ACC112 (cell line): ENCODE measurements at regions not wholly inside any gene's neighbourhood (a gene's known extent, or its start where the extent isn't known, plus 50 kb on each side); places are given as distances from the start of the nearest gene placed in this dataset.

ENCODE experiments used
- H2AFZ ChIP-seq: fragments of 200-600 bp; sonication (generic); one replicate; pipeline ENCODE4 v1.6.0; 2017; ENCODE audit warnings: antibody characterized with exemption, low read length; ENCODE audit not compliant: unreplicated experiment
- H3K27ac ChIP-seq: fragments of 200-600 bp; sonication (generic); 2 replicates; pipeline ENCODE4 v1.5.1; 2014; ENCODE audit warnings: low read depth, mild to moderate bottlenecking, antibody characterized with exemption, low read length, moderate library complexity
- H3K27me3 ChIP-seq: fragments of 200-600 bp; sonication (generic); 2 replicates; pipeline ENCODE4 v1.6.1; 2014; ENCODE audit warnings: mild to moderate bottlenecking, antibody characterized with exemption, low read length, moderate library complexity, mixed read lengths; ENCODE audit not compliant: insufficient read depth
- H3K36me3 ChIP-seq: fragments of 200-600 bp; sonication (generic); 2 replicates; pipeline ENCODE4 v1.6.1; 2016; ENCODE audit warnings: mild to moderate bottlenecking, antibody characterized with exemption, low read length, moderate library complexity, mixed read lengths; ENCODE audit not compliant: insufficient read depth
- H3K4me1 ChIP-seq: fragments of 200-600 bp; sonication (generic); one replicate; pipeline ENCODE4 v1.6.1; 2016; ENCODE audit warnings: low read length, mixed read lengths; ENCODE audit not compliant: insufficient read depth, unreplicated experiment, control insufficient read depth
- H3K4me3 ChIP-seq: fragments of 200-600 bp; sonication (generic); 2 replicates; pipeline ENCODE4 v1.5.1; 2014; ENCODE audit warnings: mild to moderate bottlenecking, low read depth, low read length
- H3K79me2 ChIP-seq: fragments of 200-600 bp; sonication (generic); one replicate; pipeline ENCODE4 v1.6.0; 2016; ENCODE audit warnings: low read length; ENCODE audit not compliant: control insufficient read depth, unreplicated experiment, insufficient read depth

GRCh38 chr10:123506455-123506854, 159.7 kb upstream of the GPR26 start:
- no peak overlapping the region for H3K27ac ChIP-seq
- no peak overlapping the region for H3K4me3 ChIP-seq
- no peaks in the 10 kb centered on the region for H3K36me3 ChIP-seq
- H3K27me3 ChIP-seq = no peaks in the 10 kb centered on the region
- no peaks in the 10 kb centered on the region for H3K4me1 ChIP-seq
- H3K79me2 ChIP-seq = no peaks in the 10 kb centered on the region
- no peak overlapping the region for H2AFZ ChIP-seq

DNA sequence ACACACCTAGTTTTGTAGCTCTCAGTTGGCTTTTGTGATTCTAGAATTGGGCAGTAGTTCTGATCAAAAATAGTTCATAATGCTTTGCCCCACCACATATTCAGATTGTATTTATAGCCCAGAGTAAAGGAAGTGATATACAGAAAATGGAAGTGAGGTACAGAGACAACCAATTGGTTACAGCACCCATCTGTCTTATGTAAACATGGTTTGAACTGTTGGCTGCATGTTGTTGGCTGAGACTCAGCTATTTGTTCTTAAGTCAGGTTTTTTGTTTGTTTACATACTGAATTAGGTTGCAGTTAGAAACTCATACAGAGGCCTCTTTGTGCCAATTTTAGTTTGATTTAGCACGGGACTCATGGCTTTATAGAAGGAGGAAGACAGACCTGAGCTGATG, 158.9 kb upstream of the GPR26 start:
- Histone ChIP-seq H2AFZ (no peak overlapping the region), H3K79me2 (no peaks in the 10 kb centered on the region), H3K27me3 (no peaks in the 10 kb centered on the region), H3K4me3 (no peak overlapping the region), H3K4me1 (no peaks in the 10 kb centered on the region), H3K36me3 (no peaks in the 10 kb centered on the region), H3K27ac (no peak overlapping the region)

DNA sequence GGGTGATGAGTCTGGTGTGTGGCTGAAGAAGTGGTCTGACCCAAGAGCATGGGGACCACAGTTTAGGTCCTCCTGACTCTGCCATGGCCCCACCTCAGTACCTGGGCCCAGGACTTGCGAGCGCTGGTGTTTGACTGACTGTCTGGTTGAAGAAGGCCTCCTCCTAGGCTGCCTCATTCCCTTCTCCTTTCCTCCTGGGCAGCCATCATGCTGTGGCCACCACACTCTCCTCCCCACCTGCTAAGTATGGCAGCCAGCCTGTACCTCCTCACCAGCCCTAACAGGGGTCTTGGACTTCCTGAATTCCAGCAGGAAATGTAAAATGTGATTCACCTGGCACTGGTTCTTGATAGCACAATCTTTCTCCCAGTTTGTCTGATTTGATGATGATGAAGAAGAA, 156.8 kb upstream of the GPR26 start:
- Histone ChIP-seq H3K27me3 (no peaks in the 10 kb centered on the region), H3K27ac (no peak overlapping the region), H3K36me3 (no peaks in the 10 kb centered on the region), H3K79me2 (no peaks in the 10 kb centered on the region), H3K4me1 (no peaks in the 10 kb centered on the region), H2AFZ (no peak overlapping the region), H3K4me3 (no peak overlapping the region)

DNA sequence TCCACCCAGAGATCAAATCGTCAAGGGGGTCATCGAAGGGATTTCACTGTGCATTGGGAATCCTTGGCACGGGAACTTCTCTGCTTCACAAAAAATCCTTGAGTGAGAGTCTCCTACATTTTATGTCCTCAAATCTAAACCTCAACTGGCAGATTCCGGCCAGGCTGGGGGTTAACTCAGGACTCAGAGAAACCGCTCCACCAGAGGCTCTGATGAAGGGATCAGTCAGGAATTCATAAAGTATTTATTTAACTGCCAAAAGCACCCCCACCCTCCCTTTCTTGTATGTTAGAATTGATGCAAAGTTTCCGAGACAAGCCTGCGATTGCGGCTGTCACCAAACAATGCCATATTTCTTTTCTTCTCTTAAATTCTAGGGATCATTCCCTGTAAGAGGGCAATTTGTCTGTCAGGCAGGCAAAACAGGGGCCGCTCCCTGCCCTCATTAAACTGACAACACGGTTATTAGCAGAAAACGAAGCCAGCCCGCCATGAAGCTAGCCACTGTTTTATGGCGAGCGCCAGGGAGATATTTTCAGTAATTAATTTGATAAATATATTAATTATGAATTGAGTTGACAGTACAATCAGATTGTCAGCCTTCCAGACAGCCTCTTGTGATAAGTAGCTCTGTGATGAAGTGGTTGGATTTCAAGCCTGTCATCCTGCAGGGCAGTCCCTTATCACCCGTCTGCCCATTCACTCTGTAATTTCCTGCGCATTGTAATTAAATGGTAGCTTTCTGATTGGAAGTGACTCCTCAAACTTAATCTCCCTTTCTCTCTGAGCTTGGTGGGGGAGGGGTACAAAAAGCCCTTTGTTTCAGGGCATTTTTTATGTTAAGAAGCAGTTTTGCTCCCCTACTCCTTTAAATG, 153.0 kb upstream of the GPR26 start:
- Histone ChIP-seq H3K27ac (no peak overlapping the region), H2AFZ (no peak overlapping the region), H3K4me1 (no peaks in the 10 kb centered on the region), H3K27me3 (no peaks in the 10 kb centered on the region), H3K4me3 (no peak overlapping the region), H3K36me3 (no peaks in the 10 kb centered on the region), H3K79me2 (no peaks in the 10 kb centered on the region)

DNA sequence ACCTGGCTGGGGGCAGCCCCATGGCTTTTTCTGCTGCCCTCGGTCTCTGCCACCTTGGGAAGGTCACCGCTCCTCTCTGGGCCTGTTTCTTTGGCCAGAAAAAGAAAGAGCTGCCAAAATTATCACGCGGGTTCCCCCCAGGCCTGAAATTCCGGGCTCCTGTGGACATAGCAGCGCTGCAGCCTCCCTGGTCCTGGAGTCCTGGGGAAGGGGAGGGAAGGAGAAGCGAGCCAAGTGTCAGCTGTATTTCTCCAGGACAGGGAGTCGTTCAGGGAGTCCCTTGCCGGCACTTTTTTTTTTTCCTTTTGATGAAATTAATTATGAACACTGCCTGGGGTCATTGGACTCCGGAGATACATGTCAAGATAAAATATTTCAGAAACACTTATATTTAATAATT, 152.3 kb upstream of the GPR26 start:
- Histone ChIP-seq H3K27ac (no peak overlapping the region), H3K4me1 (no peaks in the 10 kb centered on the region), H3K79me2 (no peaks in the 10 kb centered on the region), H3K4me3 (no peak overlapping the region), H3K36me3 (no peaks in the 10 kb centered on the region), H2AFZ (no peak overlapping the region), H3K27me3 (no peaks in the 10 kb centered on the region)

GRCh38 chr10:123514996-123515395, 151.2 kb upstream of the GPR26 start:
- Histone ChIP-seq H3K36me3 (no peaks in the 10 kb centered on the region), H2AFZ (no peak overlapping the region)

DNA sequence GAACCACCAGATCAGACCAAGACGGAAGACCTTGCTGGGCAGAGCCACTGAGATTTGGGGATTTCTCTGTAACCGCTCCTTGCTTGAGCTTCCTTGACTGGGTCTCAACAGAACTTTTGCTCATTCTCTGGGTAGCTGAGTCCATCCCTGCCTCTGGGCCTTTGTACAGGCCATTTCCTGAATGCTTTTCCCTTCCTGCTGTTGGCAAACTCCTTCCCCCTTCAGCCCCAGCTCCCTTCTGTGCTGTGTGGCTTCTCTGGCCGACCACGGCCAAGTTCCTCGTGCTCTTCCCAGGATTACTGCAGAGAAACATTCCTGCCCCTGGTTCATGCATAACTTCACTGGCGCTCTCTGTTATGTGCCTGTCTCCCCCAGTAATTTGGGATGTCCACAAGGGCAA, 150.5 kb upstream of the GPR26 start:
- Histone ChIP-seq H3K4me1 (no peaks in the 10 kb centered on the region), H3K79me2 (no peaks in the 10 kb centered on the region), H3K27ac (no peak overlapping the region), H3K27me3 (no peaks in the 10 kb centered on the region), H3K4me3 (no peak overlapping the region), H2AFZ (no peak overlapping the region), H3K36me3 (no peaks in the 10 kb centered on the region)

More at GRCh38 chr10:123514996-123515395, 151.2 kb upstream of the GPR26 start:
- Histone ChIP-seq H3K27ac (no peak overlapping the region), H3K4me3 (no peak overlapping the region), H3K79me2 (no peaks in the 10 kb centered on the region), H3K4me1 (no peaks in the 10 kb centered on the region), H3K27me3 (no peaks in the 10 kb centered on the region)

DNA sequence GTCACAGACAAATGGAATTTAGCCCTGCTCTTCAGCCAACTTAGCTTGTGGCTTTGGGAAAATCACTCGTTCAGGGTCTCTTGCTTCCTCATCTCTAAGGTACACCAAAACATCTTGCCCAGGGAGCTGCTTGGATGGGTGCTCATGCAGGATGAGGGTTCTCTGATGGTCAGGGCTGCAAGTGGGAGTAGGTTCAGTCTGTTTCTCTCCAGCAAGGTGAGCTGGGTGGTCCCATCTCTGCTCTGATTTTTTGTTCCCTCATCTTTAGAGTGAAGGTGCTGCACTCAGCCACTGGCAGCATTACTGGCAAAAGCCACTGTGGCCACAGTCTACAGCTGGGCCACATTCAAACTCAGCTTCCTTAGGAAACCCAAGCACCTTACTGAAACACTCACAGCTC, 149.9 kb upstream of the GPR26 start:
- no peak overlapping the region for H2AFZ ChIP-seq
- no peak overlapping the region for H3K4me3 ChIP-seq
- no peaks in the 10 kb centered on the region for H3K36me3 ChIP-seq
- H3K27ac ChIP-seq = no peak overlapping the region
- H3K4me1 ChIP-seq = no peaks in the 10 kb centered on the region
- H3K79me2 ChIP-seq = no peaks in the 10 kb centered on the region
- H3K27me3 ChIP-seq = no peaks in the 10 kb centered on the region

- no peaks in the 10 kb centered on the region for H3K79me2 ChIP-seq
- no peaks in the 10 kb centered on the region for H3K4me1 ChIP-seq
- no peak overlapping the region for H3K4me3 ChIP-seq
- no peaks in the 10 kb centered on the region for H3K36me3 ChIP-seq
- H3K27me3 ChIP-seq = no peaks in the 10 kb centered on the region
- no peak overlapping the region for H2AFZ ChIP-seq
- H3K27ac ChIP-seq = no peak overlapping the region
Measured at GRCh38 chr10:123517426-123517825, 148.7 kb upstream of the GPR26 start.

DNA sequence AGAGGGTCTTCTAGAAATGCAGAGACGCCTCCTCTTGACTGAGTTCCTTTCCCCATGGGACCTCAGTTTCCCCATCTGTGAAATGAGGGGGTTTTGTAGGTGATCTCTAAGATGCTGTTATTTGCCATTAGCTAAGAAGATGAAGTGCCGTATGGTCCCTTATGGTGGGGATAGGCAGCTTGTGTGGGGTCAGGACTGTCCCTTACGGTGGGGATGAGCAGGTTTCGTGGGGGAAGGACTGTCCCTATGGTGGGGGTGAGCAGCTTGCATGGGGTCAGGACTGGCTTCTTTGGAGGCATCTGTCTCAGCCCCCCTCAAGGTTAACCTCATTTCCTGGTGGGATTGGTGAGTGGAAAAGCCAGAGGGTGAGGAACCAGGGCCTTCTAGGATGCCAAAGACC, 148.3 kb upstream of the GPR26 start:
- Histone ChIP-seq H3K27me3 (no peaks in the 10 kb centered on the region), H2AFZ (no peak overlapping the region), H3K79me2 (no peaks in the 10 kb centered on the region), H3K4me1 (no peaks in the 10 kb centered on the region), H3K4me3 (no peak overlapping the region), H3K27ac (no peak overlapping the region), H3K36me3 (no peaks in the 10 kb centered on the region)

- no peak overlapping the region for H3K4me3 ChIP-seq
- H3K27ac ChIP-seq = no peak overlapping the region
- H3K27me3 ChIP-seq = no peaks in the 10 kb centered on the region
- no peaks in the 10 kb centered on the region for H3K36me3 ChIP-seq
- no peaks in the 10 kb centered on the region for H3K79me2 ChIP-seq
- no peaks in the 10 kb centered on the region for H3K4me1 ChIP-seq
- H2AFZ ChIP-seq = no peak overlapping the region
Measured at GRCh38 chr10:123518765-123519164, 147.4 kb upstream of the GPR26 start.
